Esophagus (tissue), 2 donors: ENCODE measurements at regions not wholly inside any gene's neighbourhood (a gene's known extent, or its start where the extent isn't known, plus 50 kb on each side); places are given as distances from the start of the nearest gene placed in this dataset.
A peak's percentile ranks its signal among the peaks of the same experiment; 100 is the strongest.

Source experiments
- H3K27ac ChIP-seq, 2 donors: one replicate each; pipeline ENCODE4 v1.5.1; 2013; ENCODE audit warnings: low read depth in 2 of 2, mild to moderate bottlenecking in 2 of 2, inconsistent platforms in 1 of 2, low read length in 1 of 2, moderate library complexity in 1 of 2
- H3K27me3 ChIP-seq, 2 donors: one replicate each; pipeline ENCODE4 v1.6.1; 2013; ENCODE audit warnings: low read length in 2 of 2, control low read depth in 1 of 2, mild to moderate bottlenecking in 1 of 2; ENCODE audit not compliant: insufficient read depth in 2 of 2, control insufficient read depth in 1 of 2
- H3K36me3 ChIP-seq, 2 donors: one replicate each; pipeline ENCODE4 v1.6.1; 2013; ENCODE audit warnings: low read length in 1 of 2; ENCODE audit not compliant: control insufficient read depth in 2 of 2, insufficient read depth in 2 of 2
- H3K4me1 ChIP-seq, 2 donors: one replicate each; pipeline ENCODE4 v1.6.1; 2013; ENCODE audit warnings: low read length in 1 of 2; ENCODE audit not compliant: control insufficient read depth in 2 of 2, insufficient read depth in 2 of 2
- H3K4me3 ChIP-seq, 2 donors: one replicate each; pipeline ENCODE4 v1.5.1; 2013; ENCODE audit warnings: low read length in 2 of 2, mild to moderate bottlenecking in 2 of 2, low read depth in 1 of 2, moderate library complexity in 1 of 2
- H3K9me3 ChIP-seq, 2 donors: one replicate each; pipeline ENCODE4 v1.6.1; 2013; ENCODE audit warnings: mild to moderate bottlenecking in 2 of 2, low read depth in 1 of 2, low read length in 1 of 2, moderate library complexity in 1 of 2; ENCODE audit not compliant: control insufficient read depth in 2 of 2, insufficient read depth in 1 of 2
- WGBS, 2 donors: extraction: QIAGEN DNeasy Blood & Tissue Kit; methylation state at CpG; one replicate each; pipeline ENCODE4 v1.1.7; 2013; 5-methylcytosine and 5-hydroxymethylcytosine counted together
- donor health status: healthy with polysubstance abuse.
- donor health status: Bipolar disorder and iron deficiency.

DNA sequence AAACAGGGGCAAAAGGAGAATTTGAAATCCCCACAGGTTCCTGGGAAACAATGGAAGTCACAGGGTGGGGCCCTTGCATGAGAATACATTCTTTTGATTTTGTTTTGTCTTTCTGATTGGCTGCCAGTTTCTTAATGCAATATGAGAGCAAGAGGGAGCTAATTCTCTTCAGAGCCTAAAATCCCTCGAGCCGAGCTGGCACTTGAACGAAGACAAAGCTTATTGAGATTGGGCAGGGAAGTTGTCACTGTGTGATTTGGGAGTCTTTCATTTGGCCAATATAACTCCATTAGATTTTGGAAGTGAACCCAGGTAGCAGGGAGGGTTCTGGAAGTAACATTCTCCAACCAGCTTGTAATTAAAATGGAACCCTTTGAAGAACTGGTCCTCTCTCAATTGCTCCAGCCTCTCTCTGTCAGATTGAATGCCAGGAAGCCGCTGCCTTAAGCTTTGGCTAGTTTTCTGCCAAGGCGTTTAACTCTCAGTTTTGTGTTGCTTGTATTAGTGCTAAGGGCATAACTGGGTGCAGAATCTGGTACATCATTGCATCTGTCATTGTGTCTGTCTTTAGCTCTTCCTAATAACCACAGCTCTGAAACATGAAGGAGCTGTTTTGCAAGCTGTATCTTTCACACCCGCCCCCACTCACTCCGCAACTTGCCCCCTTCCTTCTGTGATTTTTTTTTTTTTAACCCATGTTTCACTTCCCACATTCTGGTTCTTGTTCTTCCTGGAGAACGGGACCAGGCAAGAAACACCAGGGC, 272.0 kb downstream of the MAF start:
- H3K4me3 ChIP-seq = no peak overlapping the region

GRCh38 chr16:79327836-79328235, 272.7 kb downstream of the MAF start:
- H3K36me3 ChIP-seq = no peaks in the 10 kb centered on the region
- no peaks in the 10 kb centered on the region for H3K27me3 ChIP-seq
- H3K4me1 ChIP-seq = peaks cover 0 to 3% of the 10 kb centered on the region in 2 donors
- H3K4me3 ChIP-seq = no peak overlapping the region
- no peaks in the 10 kb centered on the region for H3K9me3 ChIP-seq
- WGBS, 2 donors = 75 to 80% methylated on average over 4 of the region's 4 CpGs
- H3K27ac ChIP-seq = no peak overlapping the region

More for the DNA sequence above, 272.0 kb downstream of the MAF start:
- 24 to 35% methylated on average over 8 of the region's 8 CpGs for WGBS, 2 donors
- H3K36me3 ChIP-seq = no peaks in the 10 kb centered on the region
- H3K27me3 ChIP-seq = no peaks in the 10 kb centered on the region
- H3K4me1 ChIP-seq = peaks cover 0 to 3% of the 10 kb centered on the region in 2 donors
- H3K9me3 ChIP-seq = no peaks in the 10 kb centered on the region
- H3K27ac ChIP-seq = peak overlapping the region; percentile 17 to 29

- H3K27ac ChIP-seq = no peak overlapping the region
- H3K27me3 ChIP-seq = no peaks in the 10 kb centered on the region
- H3K9me3 ChIP-seq = no peaks in the 10 kb centered on the region
- H3K36me3 ChIP-seq = no peaks in the 10 kb centered on the region
- peaks cover 0 to 3% of the 10 kb centered on the region in 2 donors for H3K4me1 ChIP-seq
- no peak overlapping the region for H3K4me3 ChIP-seq
- 59 to 71% methylated on average over 3 of the region's 3 CpGs for WGBS, 2 donors
These were observed 274.0 kb downstream of the MAF start for GRCh38 chr16:79326549-79326948.

GRCh38 chr16:79325226-79325945, 275.2 kb downstream of the MAF start:
- Histone ChIP-seq H3K4me3 (no peak overlapping the region), H3K9me3 (no peaks in the 10 kb centered on the region), H3K36me3 (no peaks in the 10 kb centered on the region), H3K27me3 (no peaks in the 10 kb centered on the region), H3K4me1 (peaks cover 0 to under 1% of the 10 kb centered on the region in 2 donors), H3K27ac (no peak overlapping the region)
- 68 to 71% methylated on average over 8 of the region's 8 CpGs for WGBS, 2 donors

DNA sequence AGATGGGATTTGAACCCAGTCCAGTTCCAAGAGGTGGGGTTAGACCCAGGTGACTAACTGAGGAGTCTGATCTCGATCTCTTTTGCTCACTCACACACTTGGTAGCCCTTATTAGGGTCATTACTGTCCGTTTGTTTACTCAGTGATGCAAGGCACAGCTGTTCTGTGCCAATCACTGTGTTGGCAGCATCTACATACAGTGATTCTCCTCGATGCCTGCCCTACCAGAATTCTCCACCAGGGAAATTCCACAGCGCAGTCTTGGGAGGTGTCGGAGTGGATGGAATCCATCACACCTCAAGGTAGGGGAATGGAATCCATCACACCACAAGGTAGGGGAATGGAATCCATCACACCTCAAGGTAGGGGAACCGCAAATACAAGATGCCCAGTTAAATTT, 279.6 kb downstream of the MAF start:
- Histone ChIP-seq H3K27ac (no peak overlapping the region), H3K9me3 (no peaks in the 10 kb centered on the region), H3K4me3 (no peak overlapping the region), H3K4me1 (no peaks in the 10 kb centered on the region), H3K36me3 (no peaks in the 10 kb centered on the region), H3K27me3 (no peaks in the 10 kb centered on the region)
- 79 to 85% methylated on average over 6 of the region's 6 CpGs for WGBS, 2 donors

GRCh38 chr16:79318143-79318899, 282.2 kb downstream of the MAF start:
- Histone ChIP-seq H3K27ac (no peak overlapping the region), H3K9me3 (no peaks in the 10 kb centered on the region), H3K36me3 (no peaks in the 10 kb centered on the region), H3K27me3 (no peaks in the 10 kb centered on the region), H3K4me3 (no peak overlapping the region), H3K4me1 (no peaks in the 10 kb centered on the region)
- 35 to 51% methylated on average over 4 of the region's 4 CpGs for WGBS, 2 donors

DNA sequence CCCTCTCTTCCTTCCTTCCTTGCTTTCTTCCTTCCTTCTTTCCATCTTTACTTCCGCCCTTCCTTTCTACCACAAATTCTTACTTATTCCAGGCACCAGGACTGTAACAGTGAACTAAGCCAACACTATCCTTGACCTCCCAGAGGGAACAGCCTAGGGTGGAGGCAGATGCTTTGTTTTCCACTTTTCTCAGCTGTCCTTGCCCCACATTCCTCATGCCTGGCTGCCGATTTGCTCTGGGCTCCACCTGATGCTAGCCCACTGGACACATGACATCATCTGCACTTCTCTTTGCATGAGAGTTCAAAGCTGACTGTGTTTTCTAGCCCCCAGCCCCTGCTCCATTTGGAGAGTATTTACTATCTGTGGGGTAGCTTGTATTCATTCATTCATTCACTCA, 283.0 kb downstream of the MAF start:
- H3K4me1 ChIP-seq = no peaks in the 10 kb centered on the region

GRCh38 chr16:79317026-79317425, 283.5 kb downstream of the MAF start:
- no peaks in the 10 kb centered on the region for H3K36me3 ChIP-seq
- no peaks in the 10 kb centered on the region for H3K27me3 ChIP-seq
- H3K9me3 ChIP-seq = no peaks in the 10 kb centered on the region

More for the DNA sequence above, 283.0 kb downstream of the MAF start:
- no peak overlapping the region for H3K4me3 ChIP-seq
- 65 to 77% methylated on average over 2 of the region's 2 CpGs for WGBS, 2 donors
- no peaks in the 10 kb centered on the region for H3K36me3 ChIP-seq
- no peak overlapping the region for H3K27ac ChIP-seq
- H3K27me3 ChIP-seq = no peaks in the 10 kb centered on the region
- no peaks in the 10 kb centered on the region for H3K9me3 ChIP-seq

GRCh38 chr16:79316004-79316458, 284.5 kb downstream of the MAF start:
- WGBS, 2 donors = 63 to 67% methylated on average over 8 of the region's 8 CpGs
- Histone ChIP-seq H3K4me1 (no peaks in the 10 kb centered on the region), H3K27me3 (no peaks in the 10 kb centered on the region), H3K27ac (no peak overlapping the region), H3K9me3 (no peaks in the 10 kb centered on the region), H3K36me3 (no peaks in the 10 kb centered on the region), H3K4me3 (no peak overlapping the region)

More at GRCh38 chr16:79317026-79317425, 283.5 kb downstream of the MAF start:
- Histone ChIP-seq H3K4me1 (no peaks in the 10 kb centered on the region), H3K4me3 (no peak overlapping the region), H3K27ac (no peak overlapping the region)
